GM18907 (cell line): ENCODE measurements at regions not wholly inside any gene's neighbourhood (a gene's known extent, or its start where the extent isn't known, plus 50 kb on each side); places are given as distances from the start of the nearest gene placed in this dataset.

Experiments used
- ATAC-seq: cut with Tn5 transposase; IDR thresholded peaks from one replicate; pipeline ENCODE4 v1.9.1; 2021; ENCODE audit warnings: mild to moderate bottlenecking, moderate library complexity; ENCODE audit not compliant: unreplicated experiment

DNA sequence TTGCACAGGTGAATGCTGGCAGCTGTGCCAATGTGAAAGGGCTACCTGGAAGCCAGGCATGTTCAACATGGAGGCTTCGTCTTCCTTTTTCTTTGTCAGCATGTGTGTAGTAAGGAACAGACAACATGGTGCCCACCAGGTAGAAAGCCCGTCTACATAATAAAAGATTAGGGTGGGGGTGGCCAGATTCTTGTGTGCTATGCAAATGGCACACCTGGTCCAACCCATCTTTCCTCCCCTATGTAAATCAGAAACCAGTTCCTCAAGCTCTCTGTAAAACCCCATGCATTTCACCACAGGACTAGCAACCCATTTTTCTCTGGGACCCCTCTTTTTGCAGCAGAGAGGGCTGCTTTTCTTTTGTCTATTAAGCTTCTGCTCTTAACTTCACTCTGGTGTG lies 72.3 kb upstream of the ZP4 start:
- no peak for ATAC-seq

DNA sequence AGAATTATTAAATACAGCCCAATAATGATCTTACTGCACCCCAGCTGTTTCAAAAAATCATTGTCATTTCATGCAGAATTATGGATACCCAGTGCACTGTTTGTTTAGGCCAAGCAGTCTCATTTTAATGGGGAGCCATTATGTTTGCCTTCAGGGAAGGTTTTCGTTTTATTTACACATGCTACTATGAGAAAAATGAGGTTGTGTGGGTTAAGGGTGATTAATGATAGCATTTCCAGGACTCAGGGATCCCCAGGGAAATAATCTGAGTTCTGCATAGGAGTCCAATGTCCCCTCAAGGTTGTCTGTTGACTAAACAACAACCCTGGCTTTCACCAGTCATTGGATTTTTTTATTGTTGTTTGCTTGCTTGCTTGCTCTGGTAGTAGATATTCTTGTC lies 71.0 kb upstream of the ZP4 start:
- ATAC-seq, result no peak

DNA sequence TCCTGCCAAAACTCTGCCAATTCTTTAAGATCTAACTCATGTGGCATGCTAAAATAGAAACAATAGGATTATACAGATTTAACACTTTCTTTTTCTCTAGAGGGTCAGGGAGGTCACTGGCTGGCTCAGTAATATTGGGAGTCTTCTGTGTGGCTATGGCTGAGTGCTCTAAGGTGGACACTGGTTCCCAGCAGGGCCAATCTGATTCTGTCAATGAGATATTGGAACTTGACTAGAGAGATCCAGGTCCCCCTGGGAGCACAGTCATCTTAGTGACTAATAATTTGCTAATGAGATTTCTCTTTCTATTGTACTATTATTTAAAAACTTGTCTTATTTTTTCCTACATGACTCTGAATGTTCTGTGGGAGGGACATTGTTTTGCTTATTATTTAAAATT lies 69.1 kb upstream of the ZP4 start:
- ATAC-seq, result no peak

DNA sequence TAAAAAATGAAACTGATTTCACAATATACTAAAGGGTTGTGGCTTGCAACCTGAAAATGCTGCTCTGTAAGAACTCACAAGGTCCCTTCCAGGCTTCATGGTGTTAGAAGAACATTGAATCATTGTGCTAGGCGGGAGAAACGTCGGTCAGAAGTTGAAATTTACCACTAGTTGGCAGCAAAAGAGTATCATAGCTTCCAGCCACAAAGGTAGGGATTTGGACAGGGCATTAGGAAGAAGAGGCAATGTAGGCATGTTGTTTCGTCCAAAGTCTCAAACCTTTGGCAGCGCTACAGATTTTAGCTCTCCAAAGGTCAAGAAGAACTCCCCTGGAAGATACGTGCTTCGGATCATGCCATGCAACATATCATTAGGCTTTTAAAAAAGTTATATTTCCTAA lies 62.5 kb upstream of the ZP4 start:
- no peak for ATAC-seq
